ENCODE measurements at regions not wholly inside any gene's neighbourhood (a gene's known extent, or its start where the extent isn't known, plus 50 kb on each side); places are given as distances from the start of the nearest gene placed in this dataset.

DNA sequence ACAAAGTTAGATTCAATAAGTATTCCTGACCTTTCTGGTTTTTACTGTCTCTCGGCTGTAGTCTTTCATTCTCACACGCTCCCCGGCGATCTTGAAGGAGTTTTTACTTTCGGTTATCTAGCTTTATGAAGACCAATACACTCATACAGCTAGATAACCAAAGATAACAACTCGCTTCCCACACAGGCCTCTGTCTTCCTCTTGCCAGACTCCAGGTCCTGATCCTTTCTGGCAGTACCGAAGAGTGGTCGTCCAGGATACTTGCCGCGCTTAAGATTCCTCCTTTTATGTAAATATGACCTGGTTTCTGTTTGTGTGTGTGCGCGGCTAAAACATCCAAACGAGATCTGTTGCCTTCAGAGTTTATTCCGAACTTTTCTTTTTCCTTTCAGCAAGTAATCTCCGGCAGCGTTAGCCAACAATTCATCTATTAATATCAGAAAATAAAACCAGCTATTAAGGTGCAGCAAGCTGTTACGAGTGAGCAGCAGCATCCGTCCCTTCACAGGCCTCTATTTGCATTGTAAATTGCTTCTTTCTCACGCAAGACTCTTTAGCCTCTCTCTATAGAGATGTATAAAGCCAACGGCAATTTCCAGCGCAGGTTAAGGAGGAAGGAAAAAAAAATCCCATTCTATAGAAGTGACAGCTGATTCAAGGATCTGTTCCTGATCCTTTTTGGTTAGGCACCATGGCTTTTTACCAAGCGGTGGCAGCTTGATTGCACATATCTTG, 216.1 kb downstream of the MEF2C start:
- TF ChIP-seq GATA3 (IDR thresholded peaks at IDR 0.05; ENCODE audit: low read depth, low read length) (no peak), GATA2 (IDR thresholded peaks at IDR 0.05; ENCODE audit: low read depth, low read length) (no peak)

DNA sequence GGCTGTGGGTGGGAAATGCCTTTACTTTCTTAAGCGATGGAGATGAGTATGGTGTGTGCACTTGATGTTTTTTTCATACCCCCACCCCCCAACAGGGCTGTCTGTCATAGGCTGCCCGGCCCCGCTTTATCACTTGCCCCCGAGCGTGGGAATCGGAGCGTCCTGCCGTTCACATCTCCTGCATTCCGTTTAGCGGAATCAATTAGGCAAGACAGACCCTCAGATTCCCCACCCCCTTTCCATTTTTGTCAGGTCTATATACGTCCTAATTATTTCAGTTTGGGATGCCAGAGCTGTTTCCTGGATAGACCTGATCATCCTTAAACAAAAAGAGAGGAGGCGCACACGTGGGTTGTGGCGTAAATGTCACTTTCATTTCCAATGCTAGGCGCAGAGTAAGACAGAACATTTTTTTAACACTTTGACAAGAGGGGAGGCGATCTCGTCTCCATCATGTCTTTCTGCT, 217.2 kb downstream of the MEF2C start:
- no peak for TF ChIP-seq GATA2 (IDR thresholded peaks at IDR 0.05; ENCODE audit: low read depth, low read length)
- no peak for TF ChIP-seq GATA3 (IDR thresholded peaks at IDR 0.05; ENCODE audit: low read depth, low read length)

DNA sequence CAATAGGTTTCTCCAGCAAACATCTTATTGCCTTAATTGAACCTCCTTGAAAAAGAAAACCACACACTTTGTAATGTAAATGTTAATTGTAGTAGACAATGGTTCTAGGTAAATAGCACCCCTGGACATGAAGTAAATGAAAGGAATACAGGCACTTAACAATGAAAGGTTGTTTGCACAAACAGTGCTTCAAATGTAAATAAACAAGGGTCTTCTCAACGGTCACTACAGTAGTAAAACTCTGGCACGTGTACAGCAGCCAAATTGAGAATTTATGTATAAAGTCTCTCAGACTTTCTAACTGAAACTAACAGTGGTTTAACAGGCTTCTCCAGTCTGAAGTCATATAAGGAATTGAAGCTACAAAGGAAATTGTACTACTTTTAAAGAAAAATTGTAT, 218.3 kb downstream of the MEF2C start:
- no peak for TF ChIP-seq GATA2 (IDR thresholded peaks at IDR 0.05; ENCODE audit: low read depth, low read length)
- TF ChIP-seq GATA3 (IDR thresholded peaks at IDR 0.05; ENCODE audit: low read depth, low read length), result no peak

DNA sequence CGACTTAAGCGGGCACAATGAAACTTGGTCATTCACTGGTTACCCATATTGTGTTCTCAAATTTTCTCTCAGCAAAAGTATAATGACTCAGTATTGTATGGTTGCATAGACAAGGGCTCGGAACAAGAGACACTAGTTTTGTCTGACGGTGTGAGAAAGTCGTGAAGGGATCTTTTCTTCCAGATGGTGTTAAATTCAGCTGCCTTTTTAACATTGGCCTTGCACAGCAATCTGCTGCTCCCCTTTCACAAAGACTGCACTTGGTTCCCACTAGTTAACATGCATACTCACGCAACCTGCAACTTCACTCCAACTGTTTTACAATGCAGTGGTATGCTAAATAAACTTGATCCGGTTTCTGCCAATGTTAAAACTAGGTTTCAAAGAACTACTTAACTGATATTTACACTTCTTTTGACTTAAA, 219.2 kb downstream of the MEF2C start:
- TF ChIP-seq GATA3 (IDR thresholded peaks at IDR 0.05; ENCODE audit: low read depth, low read length) (no peak), GATA2 (IDR thresholded peaks at IDR 0.05; ENCODE audit: low read depth, low read length) (no peak)

DNA sequence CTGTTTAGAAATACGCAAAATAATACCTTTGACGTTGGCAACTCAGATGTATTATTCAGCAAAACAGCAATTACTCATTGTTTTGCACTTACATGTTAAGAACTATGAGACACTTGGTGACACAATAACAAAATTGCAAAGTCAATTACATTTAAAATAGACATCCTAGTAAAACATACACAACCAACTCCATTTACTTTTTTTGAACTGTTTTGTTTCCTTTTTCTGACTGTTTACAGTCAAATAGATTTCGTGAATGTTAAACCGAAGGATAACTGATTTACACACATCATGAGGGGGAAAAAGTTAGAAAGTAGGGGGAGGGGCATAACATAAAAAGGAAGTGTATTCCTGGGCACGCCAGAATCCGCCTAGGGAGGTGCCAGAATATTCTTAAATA, 220.1 kb downstream of the MEF2C start:
- TF ChIP-seq GATA2 (IDR thresholded peaks at IDR 0.05; ENCODE audit: low read depth, low read length), result no peak
- TF ChIP-seq GATA3 (IDR thresholded peaks at IDR 0.05; ENCODE audit: low read depth, low read length), result no peak

DNA sequence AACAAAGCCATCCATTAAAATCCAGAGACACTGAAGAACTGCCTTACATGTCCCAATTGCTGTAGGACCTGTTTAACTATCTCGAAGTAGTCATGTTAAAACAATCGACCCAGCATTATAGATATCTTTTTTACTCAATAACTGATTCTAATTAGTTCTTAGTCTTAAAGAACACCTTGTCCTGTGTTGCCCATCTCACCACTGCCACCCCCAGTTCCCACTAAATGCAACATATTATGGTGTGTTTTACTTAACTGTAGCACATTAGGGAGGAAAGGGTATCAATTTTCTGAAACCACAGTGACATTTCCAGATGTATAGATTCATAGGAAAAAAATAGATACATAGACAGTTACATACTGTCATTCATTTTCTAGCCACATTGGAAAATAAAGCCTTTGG, 221.2 kb downstream of the MEF2C start:
- no peak for TF ChIP-seq GATA2 (IDR thresholded peaks at IDR 0.05; ENCODE audit: low read depth, low read length)
- no peak for TF ChIP-seq GATA3 (IDR thresholded peaks at IDR 0.05; ENCODE audit: low read depth, low read length)

DNA sequence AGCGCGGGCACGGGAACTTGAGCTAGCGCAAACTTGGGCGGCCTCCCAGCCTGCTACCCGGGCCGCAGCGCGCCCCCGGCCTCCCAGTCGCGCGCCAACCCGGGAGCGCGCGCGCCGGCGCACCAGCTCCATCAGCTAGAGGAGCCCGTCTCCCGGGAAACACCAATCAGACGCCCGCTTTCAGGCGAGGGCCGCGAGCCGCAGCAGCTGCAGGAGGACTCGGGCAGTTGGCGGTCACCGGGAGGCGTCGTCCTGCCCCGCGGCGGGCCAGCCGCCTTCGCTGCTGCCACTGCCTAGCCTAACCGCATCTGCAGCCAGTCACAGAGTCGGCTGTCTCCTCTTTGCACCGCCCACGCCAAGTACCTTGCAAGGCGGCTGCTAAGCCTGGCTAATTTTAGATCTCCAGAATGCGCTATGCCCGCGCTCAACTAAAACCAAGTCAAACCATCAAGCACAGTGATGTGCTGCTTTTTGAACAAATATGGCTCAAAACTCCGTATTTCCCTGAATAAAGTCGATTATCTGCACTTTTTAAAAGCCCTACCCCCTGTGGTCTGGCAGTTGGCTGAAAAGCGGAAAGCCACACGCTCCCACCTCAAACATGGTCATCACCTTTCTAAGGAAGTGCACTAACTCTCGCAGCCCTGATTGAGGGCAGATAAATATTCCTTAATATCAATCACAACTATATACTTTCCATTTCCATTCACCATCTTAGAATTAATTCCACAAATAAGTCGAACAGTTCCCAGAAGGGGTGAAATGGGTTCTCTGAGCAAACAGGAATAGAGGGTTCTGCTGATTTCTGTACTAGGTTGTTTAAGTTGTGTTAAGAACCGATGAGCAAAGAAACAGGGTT, 221.8 kb downstream of the MEF2C start:
- TF ChIP-seq GATA3 (IDR thresholded peaks at IDR 0.05; ENCODE audit: low read depth, low read length) (no peak), GATA2 (IDR thresholded peaks at IDR 0.05; ENCODE audit: low read depth, low read length) (no peak)

DNA sequence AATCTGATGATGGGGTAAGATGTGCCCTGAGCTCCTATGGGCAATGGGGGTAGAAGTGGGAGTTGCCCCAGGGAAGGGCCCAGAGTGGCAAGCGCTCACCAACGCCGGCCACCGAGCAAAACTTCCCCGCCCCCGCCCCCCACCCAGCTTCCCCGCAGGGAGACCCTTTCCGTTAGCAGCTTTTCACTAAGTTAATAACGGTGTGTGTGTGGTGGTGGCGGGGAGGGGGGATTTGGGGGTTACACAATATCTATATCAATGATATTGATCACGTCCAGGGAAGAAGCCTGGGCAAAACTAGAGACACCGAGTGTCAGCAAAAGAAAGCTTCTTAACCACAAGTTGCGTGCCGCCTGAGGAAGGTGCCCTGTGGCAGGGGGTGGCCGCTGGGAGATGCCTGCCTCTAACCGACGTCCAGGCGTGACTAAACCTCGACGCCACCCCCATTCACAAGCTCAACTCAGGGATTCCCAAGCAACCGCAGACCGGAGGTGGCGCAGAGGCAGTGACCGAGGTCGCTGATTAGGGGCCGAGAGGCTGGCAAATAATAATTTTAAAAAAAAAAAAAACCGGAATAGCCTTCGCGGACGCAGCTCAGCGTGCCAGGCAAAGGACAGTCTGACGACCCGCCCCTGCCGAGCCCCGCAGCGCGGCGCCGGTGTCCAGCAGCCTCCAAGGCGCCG, 222.6 kb downstream of the MEF2C start:
- TF ChIP-seq GATA2 (IDR thresholded peaks at IDR 0.05; ENCODE audit: low read depth, low read length) (no peak), GATA3 (IDR thresholded peaks at IDR 0.05; ENCODE audit: low read depth, low read length) (no peak)

DNA sequence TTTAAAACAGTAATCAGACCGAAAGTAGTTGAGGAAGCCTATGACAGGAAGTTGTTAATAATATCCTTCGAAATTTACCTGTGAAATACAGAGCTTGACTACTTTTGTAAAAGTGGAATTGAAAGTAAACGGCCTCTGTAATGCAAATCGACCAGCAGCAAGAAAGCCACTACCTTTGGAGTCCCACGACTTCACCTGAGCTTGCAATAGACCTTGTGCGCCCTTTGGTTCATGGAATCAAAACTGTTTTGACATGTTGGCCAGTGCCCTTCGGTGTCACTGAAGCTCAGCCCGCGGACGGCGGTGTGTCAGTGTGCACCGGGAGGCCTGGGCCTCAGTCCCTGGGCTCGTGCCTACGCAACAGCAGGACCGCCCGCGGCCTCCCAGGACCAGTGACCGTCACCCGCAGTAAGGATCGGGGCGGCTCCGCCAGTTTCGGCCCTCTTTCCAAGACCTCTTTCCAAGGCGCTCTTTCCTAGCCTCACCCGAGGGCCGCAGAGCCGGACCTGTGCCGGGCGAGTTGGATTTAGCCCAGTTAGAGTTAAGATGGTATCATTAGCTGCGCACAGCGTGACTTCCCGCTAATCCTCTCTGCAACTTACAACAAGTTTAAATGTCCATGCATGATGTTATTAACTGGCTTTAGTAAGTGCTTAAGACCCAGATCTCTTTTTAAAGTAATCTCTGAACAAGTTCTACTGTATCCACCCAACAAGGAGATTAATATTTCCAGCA, 223.3 kb downstream of the MEF2C start:
- TF ChIP-seq GATA2 (IDR thresholded peaks at IDR 0.05; ENCODE audit: low read depth, low read length), result no peak

DNA sequence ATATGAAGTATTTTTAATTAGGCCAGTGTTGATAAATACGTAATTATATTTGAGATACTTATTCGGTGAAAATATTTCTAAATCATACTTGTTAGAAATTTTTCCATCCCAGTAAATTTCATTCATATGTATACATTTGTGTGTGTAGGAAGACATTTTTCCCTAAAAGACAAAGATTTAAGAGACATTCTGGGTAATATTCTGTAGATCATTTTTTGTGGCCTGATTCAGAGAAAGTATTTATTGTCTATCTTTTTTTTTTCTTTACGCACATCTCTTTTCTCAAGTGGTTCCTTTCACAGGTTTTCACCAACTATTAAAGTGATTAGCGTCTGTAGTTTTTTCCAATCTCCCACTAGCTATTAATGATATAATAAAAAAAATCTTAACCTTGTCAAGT, 224.1 kb downstream of the MEF2C start:
- TF ChIP-seq GATA2 (IDR thresholded peaks at IDR 0.05; ENCODE audit: low read depth, low read length) (no peak), GATA3 (IDR thresholded peaks at IDR 0.05; ENCODE audit: low read depth, low read length) (no peak)

DNA sequence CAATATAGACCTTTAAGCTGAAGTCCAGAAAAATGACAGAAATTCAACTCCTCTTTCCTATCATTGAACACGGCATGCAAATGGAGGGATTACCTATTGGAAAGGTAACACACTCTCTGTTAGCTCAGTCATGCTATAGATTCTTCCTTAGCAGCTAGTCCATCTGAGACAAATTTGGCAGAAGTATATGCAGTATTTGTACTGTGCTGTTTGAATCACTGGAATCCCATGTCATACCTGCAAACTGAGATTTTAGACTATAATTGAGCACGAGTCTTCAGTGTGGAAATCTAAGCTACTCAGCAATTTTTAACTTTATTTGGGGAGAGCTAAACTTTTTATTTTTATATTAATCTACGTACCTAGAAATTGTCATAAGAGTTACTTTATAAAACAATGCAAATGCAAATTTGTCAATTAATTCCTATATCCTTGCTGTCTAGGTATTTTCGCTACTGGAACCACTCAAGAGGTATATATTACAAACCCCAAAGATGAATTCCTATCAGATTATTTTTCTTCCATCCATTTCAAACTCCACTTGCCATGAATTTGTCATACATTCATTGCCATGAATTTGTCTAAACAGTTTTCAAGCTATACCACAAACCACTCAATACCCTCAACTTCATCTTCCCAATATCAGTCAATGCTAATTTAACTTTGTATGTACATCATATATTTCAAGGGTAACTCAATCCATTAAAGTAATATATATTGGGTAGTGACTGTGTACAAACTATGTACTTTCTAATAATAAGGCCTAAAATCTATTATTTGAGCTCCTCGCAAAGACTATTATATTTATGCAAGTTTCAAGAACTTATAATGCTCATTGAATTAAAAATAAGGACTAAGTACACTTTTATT, 224.8 kb downstream of the MEF2C start:
- TF ChIP-seq GATA3 (IDR thresholded peaks at IDR 0.05; ENCODE audit: low read depth, low read length) (no peak), GATA2 (IDR thresholded peaks at IDR 0.05; ENCODE audit: low read depth, low read length) (no peak)

DNA sequence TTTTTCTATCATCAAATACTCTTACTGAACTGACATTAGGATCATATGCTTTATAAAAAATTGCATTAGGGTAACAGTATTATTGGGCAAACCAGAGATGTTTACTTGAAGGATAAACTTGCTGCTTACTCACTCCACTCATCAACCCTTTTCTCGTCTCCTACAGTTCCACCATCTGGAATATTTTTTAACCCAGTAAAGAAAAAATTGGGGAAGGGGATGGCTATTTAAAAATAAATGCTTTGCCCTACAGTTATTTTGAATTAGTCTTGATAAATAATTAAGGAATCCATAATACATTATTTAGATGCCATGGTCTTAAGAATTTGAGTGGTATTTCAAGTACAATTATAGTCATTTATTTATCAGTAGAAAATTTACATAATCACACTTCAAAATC, 225.8 kb downstream of the MEF2C start:
- TF ChIP-seq GATA3 (IDR thresholded peaks at IDR 0.05; ENCODE audit: low read depth, low read length) (no peak), GATA2 (IDR thresholded peaks at IDR 0.05; ENCODE audit: low read depth, low read length) (no peak)
